GM12878 (cell line): ENCODE measurements at regions not wholly inside any gene's neighbourhood (a gene's known extent, or its start where the extent isn't known, plus 50 kb on each side); places are given as distances from the start of the nearest gene placed in this dataset.

ENCODE experiments used
- ATAC-seq: fragments of 200-7000 bp; cut with Tn5 transposase; 3 replicates; pipeline ENCODE4 v1.9.1; 2020; ENCODE audit warnings: mild to moderate bottlenecking, moderate library complexity
- BruUV-seq: library from RNA; stranded (reverse); fragments of 400-500 nt; replicated peaks from 2 replicates; lab custom pipeline; 2021; lab: Mats Ljungman, UMichigan
- CTCF ChIA-PET: fragments of 300-600 bp; sonication (Branson Sonifier 250); formaldehyde crosslinking; extraction: SDS; loops from one replicate; lab custom pipeline; 2021; ENCODE audit warnings: inconsistent platforms; lab: Yijun Ruan, JAX
- POLR2A ChIA-PET: fragments of 350-600 bp; formaldehyde crosslinking; extraction: SDS; loops from one replicate; lab custom pipeline; 2021; ENCODE audit warnings: inconsistent platforms; lab: Charles Lee
- RAD21 ChIA-PET: fragments of 300-600 bp; sonication (Branson Sonifier 250); formaldehyde crosslinking; loops from one replicate; lab custom pipeline; 2023; ENCODE audit warnings: antibody characterized with exemption; ENCODE audit not compliant: unreplicated experiment; lab: Charles Lee
- SMC1A ChIA-PET: fragments of 300-600 bp; sonication (Branson Sonifier 250); formaldehyde crosslinking; loops from one replicate; lab custom pipeline; 2023; ENCODE audit not compliant: unreplicated experiment, uncharacterized antibody; lab: Charles Lee
- DNase-seq: peaks from one replicate; pipeline ENCODE4 v3.0.0-alpha.2; 2011; ENCODE audit warnings: low read depth, low spot score
- FAIRE-seq: peaks from 3 replicates; lab custom pipeline; 2011; peaks lifted over from hg19 to GRCh38; lab: Jason Lieb, UNC
- H2AFZ ChIP-seq: 2 replicates; pipeline ENCODE4 v1.6.0; 2011; ENCODE audit warnings: low read depth, low read length, control low read depth; ENCODE audit not compliant: control insufficient read depth
- H3K27ac ChIP-seq: 2 replicates; pipeline ENCODE4 v1.5.1; 2011; ENCODE audit warnings: control low read depth; ENCODE audit not compliant: control insufficient read depth, insufficient read depth
- H3K27me3 ChIP-seq, 2 experiments: replicated peaks in 1 of 2; 2 replicates each; pipeline versions ENCODE4 v1.6.0 to v1.6.1; 2011; ENCODE audit warnings: low read length in 1 of 2; ENCODE audit not compliant: control insufficient read depth in 2 of 2, insufficient read depth in 2 of 2
- H3K36me3 ChIP-seq, 2 experiments: 2 replicates each; pipeline ENCODE4 v1.5.1; 2011; ENCODE audit warnings: low read length in 1 of 2; ENCODE audit not compliant: control insufficient read depth in 2 of 2, insufficient read depth in 2 of 2
- H3K4me1 ChIP-seq: 2 replicates; pipeline ENCODE4 v1.6.1; 2011; ENCODE audit warnings: mild to moderate bottlenecking, low read length, moderate library complexity, mixed read lengths; ENCODE audit not compliant: control insufficient read depth, insufficient read depth
- H3K4me2 ChIP-seq: 2 replicates; pipeline ENCODE4 v1.6.0; 2011; ENCODE audit warnings: control low read depth; ENCODE audit not compliant: control insufficient read depth, insufficient read depth
- H3K4me3 ChIP-seq: fragments of 200-600 bp; sonication (generic); 2 replicates; pipeline ENCODE4 v1.5.1; 2016
- H3K79me2 ChIP-seq: 2 replicates; pipeline ENCODE4 v1.6.0; 2011; ENCODE audit warnings: low read length; ENCODE audit not compliant: control insufficient read depth, insufficient read depth
- H3K9ac ChIP-seq: 2 replicates; pipeline ENCODE4 v1.8.0; 2011; ENCODE audit warnings: low read length, control low read depth, mixed read lengths; ENCODE audit not compliant: control insufficient read depth, insufficient read depth
- H3K9me3 ChIP-seq: replicated peaks from 3 replicates; pipeline ENCODE4 v1.5.1; 2011; ENCODE audit warnings: mild to moderate bottlenecking, low read length; ENCODE audit not compliant: control insufficient read depth, insufficient read depth
- H4K20me1 ChIP-seq: 2 replicates; pipeline ENCODE4 v1.6.0; 2011; ENCODE audit not compliant: control insufficient read depth, insufficient read depth
- BRCA1 ChIP-seq: IDR thresholded peaks from 2 replicates; pipeline ENCODE4 v1.6.1; 2011; ENCODE audit warnings: low read depth, low read length, improper control_type of control experiment
- E2F4 ChIP-seq: IDR thresholded peaks from 2 replicates; pipeline ENCODE4 v1.6.1; 2012; ENCODE audit warnings: low read depth, low read length, improper control_type of control experiment
- HCFC1 ChIP-seq: fragments of 150-350 bp; IDR thresholded peaks from 2 replicates; pipeline ENCODE4 v1.6.1; 2014; ENCODE audit warnings: low read length
- HSF1 ChIP-seq: fragments of 150-350 bp; IDR thresholded peaks from 2 replicates; pipeline ENCODE4 v1.6.1; 2014; ENCODE audit warnings: mild to moderate bottlenecking, low read depth, low read length
- IKZF2 ChIP-seq, 2 experiments: fragments of 450-650 bp; IDR thresholded peaks; 2 replicates each; pipeline ENCODE4 v1.6.1; 2017; ENCODE audit warnings: mild to moderate bottlenecking in 2 of 2, moderate library complexity in 2 of 2
- JUNB ChIP-seq: IDR thresholded peaks from 2 replicates; pipeline ENCODE4 v1.6.1; 2016; ENCODE audit warnings: antibody characterized with exemption, mild to moderate bottlenecking
- LARP7 ChIP-seq: fragments of 450-650 bp; IDR thresholded peaks from 2 replicates; pipeline ENCODE4 v1.6.1; 2017; ENCODE audit warnings: mild to moderate bottlenecking
- NFXL1 ChIP-seq: fragments of 450-650 bp; IDR thresholded peaks from 2 replicates; pipeline ENCODE4 v1.6.1; 2017; ENCODE audit warnings: antibody characterized with exemption, mild to moderate bottlenecking, borderline replicate concordance
- NR2C1 ChIP-seq: fragments of 450-650 bp; IDR thresholded peaks from 2 replicates; pipeline ENCODE4 v1.6.1; 2017; ENCODE audit warnings: antibody characterized with exemption, mild to moderate bottlenecking, moderate library complexity
- PKNOX1 ChIP-seq: fragments of 450-650 bp; IDR thresholded peaks from 2 replicates; pipeline ENCODE4 v1.6.1; 2016; ENCODE audit warnings: mild to moderate bottlenecking
- POLR2A ChIP-seq: IDR thresholded peaks from 2 replicates; pipeline ENCODE4 v1.6.1; 2011; ENCODE audit warnings: low read depth, mild to moderate bottlenecking, low read length
- POLR2AphosphoS5 ChIP-seq: IDR thresholded peaks from 2 replicates; pipeline ENCODE4 v1.6.1; 2011; ENCODE audit warnings: mild to moderate bottlenecking, low read length, inconsistent platforms
- SIN3A ChIP-seq: IDR thresholded peaks from 2 replicates; pipeline ENCODE4 v1.6.1; 2012; ENCODE audit warnings: low read depth, low read length, improper control_type of control experiment
- WGBS: methylation state at CpG from one replicate; pipeline ENCODE4 v1.1.6; 2016; ENCODE audit warnings: low lambda C conversion rate; ENCODE audit not compliant: insufficient replicate concordance, insufficient coverage; ENCODE audit errors: missing lambda C conversion rate; 5-methylcytosine and 5-hydroxymethylcytosine counted together
- in situ Hi-C: fragments of 300-500 bp; cut with MboI; formaldehyde crosslinking; loops from 9 replicates; pipeline ENCODE4 v1.14.3; 2018; ENCODE audit warnings: mixed read lengths
- intact Hi-C: fragments of 100-400 bp; cut with micrococcal nuclease; formaldehyde crosslinking; loops from one replicate; pipeline ENCODE4 v1.14.2; 2022; ENCODE audit not compliant: unreplicated experiment
- TF ChIP-seq, protein P1 (sequence below): fragments of 450-650 bp; IDR thresholded peaks from 2 replicates; pipeline ENCODE4 v1.6.1; 2017; ENCODE audit warnings: mild to moderate bottlenecking, moderate library complexity
- TF ChIP-seq, protein P2 (sequence below): IDR thresholded peaks from 2 replicates; pipeline ENCODE4 v1.6.1; 2011; ENCODE audit warnings: low read depth, mild to moderate bottlenecking, low read length, moderate library complexity, borderline replicate concordance; ENCODE audit errors: extremely low read depth

DNA sequence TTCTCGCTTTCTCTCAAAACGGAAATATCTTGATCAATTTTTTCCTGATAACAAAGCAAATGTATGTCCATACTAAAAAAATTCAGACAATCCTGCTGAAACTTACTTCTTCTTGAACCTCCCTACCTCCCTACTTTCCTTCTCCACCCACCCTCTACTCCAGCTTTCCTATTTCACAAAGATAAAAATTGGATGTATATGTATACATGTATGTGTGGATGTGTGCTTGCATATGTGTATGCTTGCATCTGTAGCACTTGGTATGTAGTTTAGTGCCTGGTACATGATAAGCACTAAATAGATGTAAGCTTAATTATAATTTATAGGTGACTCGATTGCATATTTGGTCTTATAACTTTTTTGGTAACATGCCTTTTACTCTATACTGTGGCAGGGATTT lies 167.5 kb upstream of the ITGA4 start:
- Histone ChIP-seq H3K27ac (no peak overlapping the region), H4K20me1 (no peaks in the 10 kb centered on the region), H3K9me3 (no peaks in the 10 kb centered on the region; the same call in 2 of the 3 replicates), H3K4me3 (no peak overlapping the region), H2AFZ (no peak overlapping the region), H3K36me3 (no peaks in the 10 kb centered on the region), H3K27me3 (no peaks in the 10 kb centered on the region), H3K4me1 (no peaks in the 10 kb centered on the region), H3K4me2 (no peak overlapping the region), H3K79me2 (no peaks in the 10 kb centered on the region), H3K9ac (no peak overlapping the region)
- intact Hi-C loops: no loop called here
- no TSS peak for BruUV-seq
- ChIA-PET SMC1A (no interaction called here), POLR2A (no interaction called here), CTCF (no interaction called here), RAD21 (no interaction called here)
- FAIRE-seq (no peak), ATAC-seq (no peak), DNase-seq (no peak)
- no peak for TF ChIP-seq LARP7
- TF ChIP-seq POLR2AphosphoS5: no peak
- no peak for TF ChIP-seq SIN3A
- TF ChIP-seq E2F4: no peak
- no peak for TF ChIP-seq JUNB
- TF ChIP-seq NR2C1: no peak
- no peak for TF ChIP-seq HCFC1
- TF ChIP-seq NFXL1: no peak
- no peak for TF ChIP-seq BRCA1
- no peak for TF ChIP-seq PKNOX1
- TF ChIP-seq, protein P1, sequence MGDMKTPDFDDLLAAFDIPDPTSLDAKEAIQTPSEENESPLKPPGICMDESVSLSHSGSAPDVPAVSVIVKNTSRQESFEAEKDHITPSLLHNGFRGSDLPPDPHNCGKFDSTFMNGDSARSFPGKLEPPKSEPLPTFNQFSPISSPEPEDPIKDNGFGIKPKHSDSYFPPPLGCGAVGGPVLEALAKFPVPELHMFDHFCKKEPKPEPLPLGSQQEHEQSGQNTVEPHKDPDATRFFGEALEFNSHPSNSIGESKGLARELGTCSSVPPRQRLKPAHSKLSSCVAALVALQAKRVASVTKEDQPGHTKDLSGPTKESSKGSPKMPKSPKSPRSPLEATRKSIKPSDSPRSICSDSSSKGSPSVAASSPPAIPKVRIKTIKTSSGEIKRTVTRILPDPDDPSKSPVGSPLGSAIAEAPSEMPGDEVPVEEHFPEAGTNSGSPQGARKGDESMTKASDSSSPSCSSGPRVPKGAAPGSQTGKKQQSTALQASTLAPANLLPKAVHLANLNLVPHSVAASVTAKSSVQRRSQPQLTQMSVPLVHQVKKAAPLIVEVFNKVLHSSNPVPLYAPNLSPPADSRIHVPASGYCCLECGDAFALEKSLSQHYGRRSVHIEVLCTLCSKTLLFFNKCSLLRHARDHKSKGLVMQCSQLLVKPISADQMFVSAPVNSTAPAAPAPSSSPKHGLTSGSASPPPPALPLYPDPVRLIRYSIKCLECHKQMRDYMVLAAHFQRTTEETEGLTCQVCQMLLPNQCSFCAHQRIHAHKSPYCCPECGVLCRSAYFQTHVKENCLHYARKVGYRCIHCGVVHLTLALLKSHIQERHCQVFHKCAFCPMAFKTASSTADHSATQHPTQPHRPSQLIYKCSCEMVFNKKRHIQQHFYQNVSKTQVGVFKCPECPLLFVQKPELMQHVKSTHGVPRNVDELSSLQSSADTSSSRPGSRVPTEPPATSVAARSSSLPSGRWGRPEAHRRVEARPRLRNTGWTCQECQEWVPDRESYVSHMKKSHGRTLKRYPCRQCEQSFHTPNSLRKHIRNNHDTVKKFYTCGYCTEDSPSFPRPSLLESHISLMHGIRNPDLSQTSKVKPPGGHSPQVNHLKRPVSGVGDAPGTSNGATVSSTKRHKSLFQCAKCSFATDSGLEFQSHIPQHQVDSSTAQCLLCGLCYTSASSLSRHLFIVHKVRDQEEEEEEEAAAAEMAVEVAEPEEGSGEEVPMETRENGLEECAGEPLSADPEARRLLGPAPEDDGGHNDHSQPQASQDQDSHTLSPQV: no peak
- no peak for TF ChIP-seq POLR2A
- TF ChIP-seq IKZF2 (IDR thresholded peaks at IDR 0.05): no peak
- TF ChIP-seq, protein P2, sequence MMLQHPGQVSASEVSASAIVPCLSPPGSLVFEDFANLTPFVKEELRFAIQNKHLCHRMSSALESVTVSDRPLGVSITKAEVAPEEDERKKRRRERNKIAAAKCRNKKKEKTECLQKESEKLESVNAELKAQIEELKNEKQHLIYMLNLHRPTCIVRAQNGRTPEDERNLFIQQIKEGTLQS: no peak
- TF ChIP-seq HSF1: no peak
- in situ Hi-C loops: no loop called here
- WGBS: 84% methylated on average over 3 of the region's 3 CpGs
